Stimulated activated CD8-positive, alpha-beta memory T cell treated with anti-CD3 and anti-CD28 coated beads, Interleukin-12 subunit alpha, Interleukin-12 subunit beta, amount 100 ng/mL, for 24 hours (primary cell): ENCODE measurements at regions not wholly inside any gene's neighbourhood (a gene's known extent, or its start where the extent isn't known, plus 50 kb on each side); places are given as distances from the start of the nearest gene placed in this dataset.

Experiments
- DNase-seq: peaks from one replicate; pipeline ENCODE4 v3.0.0-alpha.2; 2020; ENCODE audit errors: extremely low read depth

DNA sequence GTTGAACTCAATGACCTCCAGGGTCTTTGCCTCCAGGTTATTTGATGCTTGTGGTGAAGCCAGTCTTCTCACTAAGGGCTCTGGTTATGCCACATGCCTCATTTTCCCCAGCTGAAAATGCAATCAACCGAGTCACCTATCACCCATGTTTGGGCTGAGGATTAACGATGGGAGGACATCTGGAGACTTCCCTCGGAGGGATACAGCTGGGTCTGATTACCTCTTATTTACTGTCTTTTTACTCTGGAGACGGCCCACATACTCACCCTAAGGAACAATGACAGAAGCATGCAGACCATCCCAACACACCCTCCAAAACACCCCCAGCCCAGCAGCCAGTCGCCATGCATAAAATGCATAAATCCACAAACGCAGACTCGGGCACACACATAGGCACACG lies 187.4 kb downstream of the OPA1 start:
- DNase-seq = no peak

DNA sequence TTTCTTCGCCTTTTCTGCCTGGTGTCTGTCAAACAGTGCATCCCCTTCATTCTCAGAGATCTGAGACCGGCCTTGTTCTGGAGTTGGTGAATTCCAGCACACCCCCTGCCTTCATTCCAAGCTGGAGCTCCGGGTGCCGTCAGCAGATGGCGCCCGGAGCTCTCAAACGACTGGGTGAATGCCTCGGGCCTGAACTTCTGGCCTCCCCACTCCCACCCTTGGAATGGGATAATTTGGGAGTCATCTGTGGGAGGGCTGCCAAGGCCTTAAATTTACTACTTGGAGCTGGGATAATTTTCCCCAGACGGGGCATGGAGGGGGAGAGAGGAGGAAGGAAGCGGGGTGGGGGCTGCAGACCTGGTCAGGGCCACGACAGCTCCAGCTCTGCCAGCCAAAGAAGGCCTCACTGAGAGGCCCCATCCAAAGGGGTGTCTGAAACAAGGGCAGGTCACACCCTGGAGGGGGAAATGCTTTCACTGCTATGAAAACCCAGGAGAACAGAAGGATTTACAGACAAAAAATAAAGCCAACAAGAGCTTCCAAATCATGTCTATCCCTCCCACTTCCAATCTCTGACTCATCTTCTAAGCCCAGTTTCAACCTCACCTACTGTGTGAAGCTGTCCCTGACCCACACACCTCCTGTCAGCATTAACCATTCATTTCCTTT lies 187.9 kb downstream of the OPA1 start:
- DNase-seq = no peak

GRCh38 chr3:193782276-193782647 lies 189.3 kb downstream of the OPA1 start:
- DNase-seq = no peak

GRCh38 chr3:193782747-193783146 lies 189.7 kb downstream of the OPA1 start:
- no peak for DNase-seq

GRCh38 chr3:193783166-193783896 lies 190.3 kb downstream of the OPA1 start:
- no peak for DNase-seq

GRCh38 chr3:193784822-193785221 lies 191.8 kb downstream of the OPA1 start:
- no peak for DNase-seq

DNA sequence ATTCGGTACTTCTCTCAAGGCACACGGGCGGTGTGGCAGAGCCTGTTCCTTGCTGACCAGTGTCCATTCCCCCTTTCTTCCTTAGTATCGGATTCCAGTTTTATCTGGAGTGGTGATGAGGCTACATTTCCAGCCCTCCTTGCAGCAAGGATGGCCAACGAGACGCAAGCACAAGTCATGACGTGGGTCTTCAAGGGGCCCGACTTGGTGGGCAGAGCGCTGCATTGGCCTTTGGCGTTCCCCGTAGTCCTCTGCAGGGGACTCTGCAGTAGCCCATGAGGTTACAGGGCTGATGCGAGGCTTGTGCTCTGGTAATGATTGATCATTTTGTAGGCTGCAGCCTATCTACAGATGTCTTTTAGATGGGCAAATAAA lies 194.5 kb downstream of the OPA1 start:
- no peak for DNase-seq

- DNase-seq = no peak
These were observed 195.4 kb downstream of the OPA1 start for GRCh38 chr3:193788189-193788991.

DNA sequence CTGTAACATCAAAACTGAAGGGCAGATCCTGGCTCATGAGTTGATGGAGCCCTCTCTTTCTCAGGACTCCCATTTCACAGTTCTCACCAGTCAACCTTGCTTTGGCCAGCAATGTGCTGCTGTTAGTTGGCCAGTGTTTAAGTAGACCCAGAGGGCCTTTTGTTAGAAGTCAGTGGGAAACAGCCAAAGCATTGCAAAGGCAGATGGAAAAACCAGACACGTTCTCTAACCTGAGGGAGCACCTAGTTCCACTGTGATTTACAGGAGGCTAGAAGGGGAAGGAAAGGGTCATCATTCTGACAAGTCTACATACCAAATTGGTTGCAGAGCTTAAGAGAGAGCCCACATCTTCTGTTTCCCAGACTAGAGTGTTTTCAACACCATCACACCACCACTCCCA lies 196.4 kb downstream of the OPA1 start:
- no peak for DNase-seq

GRCh38 chr3:193790086-193790990 lies 197.3 kb downstream of the OPA1 start:
- DNase-seq = no peak

DNA sequence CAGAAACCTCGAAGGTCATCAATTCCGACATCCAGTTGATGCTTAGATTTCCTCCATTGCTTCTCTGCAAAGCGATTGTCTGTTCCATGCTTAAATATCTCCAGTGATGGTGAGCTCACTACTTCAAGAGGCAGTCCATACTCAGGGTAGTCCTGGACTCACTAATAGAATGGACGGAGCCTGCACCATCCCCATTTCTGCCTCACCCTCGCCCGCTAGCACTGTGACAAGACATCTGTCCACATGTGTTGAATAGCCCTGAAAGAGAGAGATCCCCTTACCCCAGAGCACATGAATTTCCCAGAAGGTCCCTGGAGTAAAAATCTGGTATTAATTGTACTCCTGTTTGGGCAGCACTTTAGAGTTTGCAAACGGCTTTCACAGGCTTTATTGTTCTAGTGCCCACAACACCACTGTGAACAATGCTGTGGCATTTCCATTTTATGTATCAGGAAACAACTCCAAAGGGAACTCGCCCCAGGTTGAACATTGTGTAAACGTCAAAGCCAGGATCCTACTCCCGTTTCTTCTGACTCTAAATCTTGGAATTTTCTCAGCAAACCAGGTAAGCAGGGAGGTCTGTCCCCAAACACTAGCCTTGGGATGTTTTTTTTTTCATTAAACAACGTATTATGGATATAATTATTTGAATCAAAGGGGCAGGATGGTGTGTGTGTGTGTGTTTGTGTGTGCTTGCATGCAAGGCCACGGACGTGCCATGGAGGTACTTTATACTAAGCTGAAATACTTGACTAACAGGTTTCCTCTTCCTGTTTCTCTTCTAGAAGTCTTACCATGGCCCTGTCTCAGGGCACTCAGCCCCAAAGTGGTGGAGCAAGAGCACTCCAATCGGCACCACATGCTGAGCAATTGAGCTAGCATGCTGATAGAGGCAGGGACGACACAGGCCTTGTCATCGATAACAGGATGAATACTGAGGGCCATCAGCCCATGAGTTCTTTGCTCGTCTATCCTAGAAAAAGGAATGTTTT lies 198.3 kb downstream of the OPA1 start:
- no peak for DNase-seq

DNA sequence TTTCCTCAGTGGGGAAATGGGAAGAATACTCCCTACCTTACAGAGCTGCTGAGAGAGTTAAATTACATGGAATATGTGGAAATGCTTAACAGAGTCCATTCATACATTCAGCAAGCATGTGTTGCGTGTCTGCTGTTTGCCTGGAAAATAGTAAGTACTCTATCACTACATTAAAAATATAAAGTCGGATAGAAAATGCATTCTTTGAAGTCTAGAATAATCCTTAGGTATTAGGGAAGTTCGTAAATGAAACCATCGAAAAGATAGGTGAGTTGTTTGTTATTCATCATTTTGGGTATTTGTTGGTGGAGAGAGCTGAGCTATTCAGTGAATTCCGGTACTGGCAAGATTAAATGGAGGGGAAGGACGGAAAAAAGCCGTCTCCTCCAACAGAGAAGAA lies 200.1 kb downstream of the OPA1 start:
- no peak for DNase-seq

GRCh38 chr3:193794002-193794881 lies 201.2 kb downstream of the OPA1 start:
- DNase-seq = no peak

DNA sequence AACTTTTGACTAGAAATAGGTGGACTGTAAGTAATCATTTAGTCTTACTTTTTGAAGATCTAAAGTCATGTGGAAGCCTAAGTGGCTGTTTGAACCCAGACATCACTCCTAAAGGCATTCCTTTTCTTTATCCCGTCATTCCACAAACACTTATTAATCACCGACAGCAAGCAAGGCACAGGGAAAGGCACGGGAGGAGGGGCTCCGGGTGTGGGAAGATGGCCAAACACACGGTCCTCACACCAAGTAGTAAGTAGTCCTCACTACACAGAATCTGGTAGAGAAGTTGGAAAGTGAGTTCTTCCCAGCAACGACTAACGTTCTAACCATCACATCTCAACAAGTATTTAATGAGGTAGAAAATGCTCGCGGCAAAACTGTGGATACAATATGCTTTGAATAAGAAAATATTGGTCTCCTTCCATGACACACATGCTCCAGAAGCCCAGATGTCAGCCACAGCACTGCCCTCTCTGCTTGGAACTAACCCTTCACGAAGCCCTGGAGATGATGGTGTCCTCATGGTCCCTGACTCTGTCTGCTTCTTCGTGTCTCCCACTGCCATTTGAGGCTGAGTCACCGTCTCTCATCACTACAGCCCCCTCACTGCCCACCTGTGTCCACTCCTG lies 202.2 kb downstream of the OPA1 start:
- no peak for DNase-seq

- DNase-seq = no peak
These were observed 203.1 kb downstream of the OPA1 start for GRCh38 chr3:193796089-193796488.

GRCh38 chr3:193797566-193797965 lies 204.6 kb downstream of the OPA1 start:
- no peak for DNase-seq

DNA sequence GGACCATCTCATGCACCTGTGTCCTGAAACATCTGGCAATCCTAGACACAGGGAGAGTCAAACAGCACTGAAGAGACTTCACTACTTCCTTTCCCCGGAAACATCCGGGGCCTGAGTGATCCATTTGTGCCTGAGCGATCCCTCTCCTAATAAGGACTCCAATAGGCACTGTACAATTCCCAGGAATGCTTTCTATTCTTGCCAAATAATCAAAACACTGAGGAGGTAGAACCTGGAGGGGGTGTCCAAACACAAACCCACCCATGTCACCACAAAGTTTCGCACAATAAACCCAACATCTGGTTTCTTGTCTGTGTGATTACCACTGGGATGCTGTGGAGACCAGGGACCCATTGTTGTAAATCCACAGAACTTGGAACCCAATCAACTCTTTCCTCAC lies 205.0 kb downstream of the OPA1 start:
- no peak for DNase-seq

- no peak for DNase-seq
These were observed 207.4 kb downstream of the OPA1 start for GRCh38 chr3:193800138-193801043.
